Fibroblast of lung (primary cell): ENCODE measurements at regions not wholly inside any gene's neighbourhood (a gene's known extent, or its start where the extent isn't known, plus 50 kb on each side); places are given as distances from the start of the nearest gene placed in this dataset.

Source experiments
- CTCF ChIP-seq, 2 donors: IDR thresholded peaks in 1 of 2; conservative IDR thresholded peaks in 1 of 2; 1 replicate in 1 of 2; 2 replicates in 1 of 2; pipeline ENCODE4 v1.5.1; 2011 to 2012; ENCODE audit warnings: low read length in 2 of 2, control low read depth in 1 of 2, inconsistent platforms in 1 of 2, low read depth in 1 of 2, mild to moderate bottlenecking in 1 of 2
- EZH2 ChIP-seq: IDR thresholded peaks from 2 replicates; pipeline ENCODE4 v1.5.1; 2012; ENCODE audit warnings: low read length, control low read depth, mild to moderate bottlenecking; ENCODE audit errors: missing control alignments

- TF ChIP-seq CTCF (conservative IDR thresholded peaks at IDR 0.05 in 1 of 2, IDR thresholded peaks at IDR 0.05 in 1 of 2; ENCODE audit: low read depth in 1 of 2, low read length in 2 of 2) (no peak), EZH2 (no peak)
These were observed 185.1 kb upstream of the CCND2 start for GRCh38 chr12:4088451-4088850.
